Activated CD8-positive, alpha-beta T cell treated with anti-CD3 and anti-CD28 coated beads for 36 hours (primary cell): ENCODE measurements at regions not wholly inside any gene's neighbourhood (a gene's known extent, or its start where the extent isn't known, plus 50 kb on each side); places are given as distances from the start of the nearest gene placed in this dataset.

ENCODE experiments used
- ATAC-seq: fragments of 200-7000 bp; cut with Tn5 transposase; one replicate; pipeline ENCODE4 v1.10.0; 2021; ENCODE audit warnings: mild to moderate bottlenecking, moderate library complexity
- CTCF ChIA-PET: fragments of 350-600 bp; sonication (Branson Sonifier 250); formaldehyde crosslinking; loops from one replicate; lab custom pipeline; 2021; ENCODE audit warnings: antibody characterized with exemption; lab: Charles Lee
- POLR2A ChIA-PET: fragments of 350-600 bp; sonication (Branson Sonifier 250); formaldehyde crosslinking; loops from one replicate; lab custom pipeline; 2021; ENCODE audit warnings: antibody characterized with exemption; lab: Charles Lee
- DNase-seq: peaks from one replicate; pipeline ENCODE4 v3.0.0-alpha.2; 2020
- H3K27ac Mint-ChIP-seq: one replicate; pipeline ENCODE4 v1.8.0; 2021; ENCODE audit warnings: mild to moderate bottlenecking, mixed read lengths
- H3K27me3 Mint-ChIP-seq: one replicate; pipeline ENCODE4 v1.8.0; 2021; ENCODE audit warnings: mixed read lengths
- H3K36me3 Mint-ChIP-seq: one replicate; pipeline ENCODE4 v1.8.0; 2021; ENCODE audit warnings: low read depth, mixed read lengths
- H3K4me1 Mint-ChIP-seq: one replicate; pipeline ENCODE4 v1.8.0; 2021; ENCODE audit warnings: low read depth, mixed read lengths
- H3K4me3 Mint-ChIP-seq: one replicate; pipeline ENCODE4 v1.8.0; 2021; ENCODE audit warnings: mild to moderate bottlenecking, moderate library complexity, mixed read lengths
- H3K9me3 Mint-ChIP-seq: one replicate; pipeline ENCODE4 v1.8.0; 2021; ENCODE audit warnings: mixed read lengths
- intact Hi-C: fragments of 100-400 bp; cut with micrococcal nuclease; formaldehyde crosslinking; loops from one replicate; pipeline ENCODE4 v1.10.0; 2022
- TF ChIP-seq, protein P1 (sequence below): fragments of 200-600 bp; IDR thresholded peaks from one replicate; pipeline ENCODE4 v1.8.0; 2022; ENCODE audit warnings: antibody characterized with exemption, mild to moderate bottlenecking

DNA sequence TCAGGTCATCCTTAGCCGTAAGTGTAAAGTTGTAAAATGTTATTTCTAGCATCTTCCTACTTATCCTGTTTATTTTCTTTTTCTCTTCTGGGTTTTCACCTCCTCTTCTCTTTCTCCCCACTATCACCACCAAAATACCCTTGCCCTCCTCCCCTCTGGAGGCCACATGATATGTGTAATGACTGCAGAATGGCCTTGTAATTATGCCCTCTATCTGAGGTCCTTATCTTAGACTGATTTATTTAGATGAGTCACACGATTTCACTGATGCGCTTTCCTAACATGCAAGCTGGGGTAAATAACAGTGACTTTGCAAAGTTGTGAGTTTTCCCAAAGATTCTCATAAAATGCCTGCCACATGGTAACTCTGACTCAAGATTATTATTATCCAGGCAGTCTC lies 231.8 kb upstream of the GPRIN3 start:
- no peaks in the 10 kb centered on the region for H3K36me3 Mint-ChIP-seq
- CTCF ChIA-PET, result no interaction called here
- peaks cover 5% of the 10 kb centered on the region for H3K4me1 Mint-ChIP-seq
- DNase-seq (no peak), ATAC-seq (no peak)
- intact Hi-C loops, result no loop called here
- no peak overlapping the region for H3K4me3 Mint-ChIP-seq
- TF ChIP-seq, protein P1, sequence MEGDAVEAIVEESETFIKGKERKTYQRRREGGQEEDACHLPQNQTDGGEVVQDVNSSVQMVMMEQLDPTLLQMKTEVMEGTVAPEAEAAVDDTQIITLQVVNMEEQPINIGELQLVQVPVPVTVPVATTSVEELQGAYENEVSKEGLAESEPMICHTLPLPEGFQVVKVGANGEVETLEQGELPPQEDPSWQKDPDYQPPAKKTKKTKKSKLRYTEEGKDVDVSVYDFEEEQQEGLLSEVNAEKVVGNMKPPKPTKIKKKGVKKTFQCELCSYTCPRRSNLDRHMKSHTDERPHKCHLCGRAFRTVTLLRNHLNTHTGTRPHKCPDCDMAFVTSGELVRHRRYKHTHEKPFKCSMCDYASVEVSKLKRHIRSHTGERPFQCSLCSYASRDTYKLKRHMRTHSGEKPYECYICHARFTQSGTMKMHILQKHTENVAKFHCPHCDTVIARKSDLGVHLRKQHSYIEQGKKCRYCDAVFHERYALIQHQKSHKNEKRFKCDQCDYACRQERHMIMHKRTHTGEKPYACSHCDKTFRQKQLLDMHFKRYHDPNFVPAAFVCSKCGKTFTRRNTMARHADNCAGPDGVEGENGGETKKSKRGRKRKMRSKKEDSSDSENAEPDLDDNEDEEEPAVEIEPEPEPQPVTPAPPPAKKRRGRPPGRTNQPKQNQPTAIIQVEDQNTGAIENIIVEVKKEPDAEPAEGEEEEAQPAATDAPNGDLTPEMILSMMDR, result no peak
- peaks cover 10% of the 10 kb centered on the region for H3K27me3 Mint-ChIP-seq
- H3K9me3 Mint-ChIP-seq, result peaks cover 6% of the 10 kb centered on the region
- no peak overlapping the region for H3K27ac Mint-ChIP-seq
- POLR2A ChIA-PET, result no interaction called here

GRCh38 chr4:89538886-89539285 lies 231.3 kb upstream of the GPRIN3 start:
- Mint-ChIP-seq H3K9me3 (peaks cover 5% of the 10 kb centered on the region), H3K36me3 (no peaks in the 10 kb centered on the region), H3K4me3 (no peak overlapping the region), H3K27ac (no peak overlapping the region), H3K27me3 (peaks cover 10% of the 10 kb centered on the region), H3K4me1 (peaks cover 5% of the 10 kb centered on the region)
- DNase-seq (no peak), ATAC-seq (no peak)
- intact Hi-C loops, result no loop called here
- TF ChIP-seq, protein P1, result no peak
- CTCF ChIA-PET, result no interaction called here
- POLR2A ChIA-PET, result no interaction called here

- ATAC-seq (no peak), DNase-seq (no peak)
- ChIA-PET CTCF (no interaction called here), POLR2A (no interaction called here)
- Mint-ChIP-seq H3K36me3 (no peaks in the 10 kb centered on the region), H3K9me3 (peaks cover 3% of the 10 kb centered on the region), H3K27ac (no peak overlapping the region), H3K27me3 (peaks cover 12% of the 10 kb centered on the region), H3K4me1 (peaks cover 5% of the 10 kb centered on the region), H3K4me3 (no peak overlapping the region)
- TF ChIP-seq, protein P1, result no peak
- intact Hi-C loops, result no loop called here
Measured at GRCh38 chr4:89538171-89538570, 230.6 kb upstream of the GPRIN3 start.

DNA sequence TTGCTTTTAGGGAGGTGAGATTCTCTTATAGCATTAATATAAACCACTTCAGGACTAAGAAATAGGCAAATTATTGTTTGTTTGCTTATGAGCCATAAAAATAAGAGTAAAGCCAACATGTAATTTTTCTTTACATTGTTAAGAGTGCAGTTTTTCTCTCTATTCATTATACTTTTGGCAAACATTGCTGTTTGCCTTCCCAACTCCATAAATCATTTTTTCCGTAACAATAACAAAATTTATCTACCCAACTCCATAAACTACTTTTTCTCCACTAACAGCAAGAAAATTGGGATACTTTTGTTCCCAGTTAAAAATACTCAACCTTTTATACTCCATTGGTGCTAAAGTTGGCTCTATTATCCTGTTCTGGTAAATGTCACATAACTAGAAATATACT lies 229.7 kb upstream of the GPRIN3 start:
- Mint-ChIP-seq H3K4me3 (no peak overlapping the region), H3K4me1 (peaks cover 5% of the 10 kb centered on the region), H3K36me3 (no peaks in the 10 kb centered on the region), H3K27me3 (peaks cover 16% of the 10 kb centered on the region), H3K9me3 (no peaks in the 10 kb centered on the region), H3K27ac (no peak overlapping the region)
- ATAC-seq (no peak), DNase-seq (no peak)
- ChIA-PET CTCF (interaction anchor here (1.5 kb wide), 1 partner anchor 14 kb away, joined by 4 read pairs; no protein-coding TSS in a partner anchor), POLR2A (no interaction called here)
- TF ChIP-seq, protein P1, result no peak
- intact Hi-C loops, result no loop called here

GRCh38 chr4:89535251-89535650 lies 227.7 kb upstream of the GPRIN3 start:
- H3K27me3 Mint-ChIP-seq, result peaks cover 23% of the 10 kb centered on the region
- POLR2A ChIA-PET, result interaction anchor here (0.7 kb wide), 1 partner anchor 17 kb away, joined by 3 read pairs; no protein-coding TSS in a partner anchor
- H3K27ac Mint-ChIP-seq, result no peak overlapping the region
- CTCF ChIA-PET, result interaction anchor here (0.8 kb wide), 1 partner anchor 13 kb away, joined by 3 read pairs; no protein-coding TSS in a partner anchor
- no peak for ATAC-seq
- intact Hi-C loops, result no loop called here
- H3K4me3 Mint-ChIP-seq, result no peak overlapping the region
- no peak for DNase-seq
- TF ChIP-seq, protein P1, result no peak
- no peaks in the 10 kb centered on the region for H3K9me3 Mint-ChIP-seq
- H3K4me1 Mint-ChIP-seq, result peaks cover 4% of the 10 kb centered on the region
- no peaks in the 10 kb centered on the region for H3K36me3 Mint-ChIP-seq
